SK-N-MC (cell line): ENCODE measurements at regions not wholly inside any gene's neighbourhood (a gene's known extent, or its start where the extent isn't known, plus 50 kb on each side); places are given as distances from the start of the nearest gene placed in this dataset.

Experiments
- EZH2 ChIP-seq: fragments of 200-600 bp; sonication (generic); IDR thresholded peaks from one replicate; pipeline ENCODE4 v1.6.1; 2017; ENCODE audit warnings: antibody characterized with exemption
- FOXP2 ChIP-seq: optimal IDR thresholded peaks from 2 replicates; pipeline ENCODE3; 2011; ENCODE audit warnings: mild to moderate bottlenecking, moderate library complexity; ENCODE audit not compliant: insufficient read depth; ENCODE audit errors: extremely low read length, control extremely low read depth
- POLR2AphosphoS5 ChIP-seq: IDR thresholded peaks from 2 replicates; pipeline ENCODE4 v1.6.1; 2012; ENCODE audit warnings: mild to moderate bottlenecking, low read depth, low read length, borderline replicate concordance

DNA sequence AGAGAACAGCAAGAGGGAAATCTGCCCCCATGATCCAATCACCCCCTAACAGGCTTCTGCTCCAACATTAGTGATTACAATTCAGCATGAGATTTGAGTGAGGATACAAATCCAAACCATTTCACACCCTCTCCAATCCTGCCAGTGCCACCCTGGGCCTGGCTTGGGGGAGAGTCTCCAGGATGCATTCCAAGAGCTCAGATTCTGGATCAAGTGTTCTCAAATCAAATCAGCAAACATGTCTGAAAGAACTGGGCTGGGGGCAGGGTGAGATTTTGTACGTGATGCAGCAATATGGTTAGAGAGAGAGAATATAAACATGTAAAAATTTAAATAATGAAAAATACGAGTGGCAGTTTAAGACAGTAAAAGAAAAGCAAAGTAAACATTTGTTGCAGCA is 2100.9 kb upstream of the CELF4 start:
- TF ChIP-seq POLR2AphosphoS5 = no peak
- no peak for TF ChIP-seq EZH2
- TF ChIP-seq FOXP2 = no peak
